ENCODE measurements at regions not wholly inside any gene's neighbourhood (a gene's known extent, or its start where the extent isn't known, plus 50 kb on each side); places are given as distances from the start of the nearest gene placed in this dataset.

- TF ChIP-seq POLR2AphosphoS5 (IDR thresholded peaks at IDR 0.05) (no peak), POLR2A (IDR thresholded peaks at IDR 0.05) (no peak)
Observed at GRCh38 chr3:103532986-103533385, 1098.2 kb downstream of the ZPLD1 start.

Data from sigmoid colon (tissue), 4 donors.